ENCODE measurements at regions not wholly inside any gene's neighbourhood (a gene's known extent, or its start where the extent isn't known, plus 50 kb on each side); places are given as distances from the start of the nearest gene placed in this dataset.

DNA sequence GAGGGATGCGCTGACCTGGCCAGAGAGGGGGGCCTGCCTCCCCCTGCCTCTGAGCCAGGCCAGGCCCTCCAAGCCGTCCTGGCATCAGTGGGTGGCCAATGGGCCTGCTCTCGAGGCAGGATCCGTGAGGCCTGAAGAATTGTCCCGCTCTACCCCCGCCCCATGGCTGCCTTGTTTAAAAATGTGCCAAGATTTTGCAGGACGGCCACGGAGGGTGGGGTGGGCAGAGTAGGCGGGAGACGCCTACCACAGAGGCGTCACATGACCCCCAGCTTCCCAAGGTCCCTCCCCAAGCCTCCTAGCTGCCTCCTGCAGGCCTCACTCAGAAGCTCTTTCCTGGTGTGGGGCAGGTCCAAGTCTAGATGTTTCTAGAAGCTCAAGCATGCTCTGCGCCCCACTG is 69.5 kb downstream of the ENGASE start:
- H3K4me2 ChIP-seq (ENCODE audit: low read length), result no peak overlapping the region
- no peaks in the 10 kb centered on the region for H3K4me1 ChIP-seq (ENCODE audit: control insufficient read depth, insufficient read depth, low read length)
- H3K36me3 ChIP-seq (ENCODE audit: insufficient read depth, low read length), result no peaks in the 10 kb centered on the region
- H3K9me3 ChIP-seq (replicated peaks; ENCODE audit: low read length), result no peaks in the 10 kb centered on the region
- H3K4me3 ChIP-seq (ENCODE audit: low read length), result no peak overlapping the region
- H3K9ac ChIP-seq (ENCODE audit: low read depth, low read length), result no peak overlapping the region
- H3K27me3 ChIP-seq (ENCODE audit: control insufficient read depth, insufficient read depth, low read length), result peaks cover 56% of the 10 kb centered on the region

DNA sequence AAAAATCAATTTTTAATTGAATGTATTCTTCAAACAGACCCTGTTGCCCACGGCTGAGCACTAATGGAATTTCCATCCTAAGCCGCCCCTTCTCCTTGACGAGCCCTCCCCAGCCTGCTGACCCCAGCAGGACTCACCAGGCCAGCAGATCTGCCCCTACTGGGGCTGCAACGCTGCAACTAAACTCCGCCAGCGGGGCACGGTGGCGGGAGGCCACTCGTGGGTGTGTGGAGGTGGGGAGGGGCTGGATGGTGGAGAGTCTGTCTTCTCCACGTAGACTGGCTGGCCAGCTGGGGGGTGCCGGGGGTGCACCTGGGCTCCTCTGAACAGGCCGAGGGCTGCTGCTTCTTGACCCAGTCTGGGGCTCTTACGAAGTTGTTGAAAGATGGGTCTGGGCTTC is 67.8 kb downstream of the ENGASE start:
- H3K27me3 ChIP-seq (ENCODE audit: control insufficient read depth, insufficient read depth, low read length), result peaks cover 55% of the 10 kb centered on the region
- no peak overlapping the region for H3K4me3 ChIP-seq (ENCODE audit: low read length)
- H3K9me3 ChIP-seq (replicated peaks; ENCODE audit: low read length), result no peaks in the 10 kb centered on the region
- H3K4me1 ChIP-seq (ENCODE audit: control insufficient read depth, insufficient read depth, low read length), result no peaks in the 10 kb centered on the region
- no peak overlapping the region for H3K4me2 ChIP-seq (ENCODE audit: low read length)
- H3K36me3 ChIP-seq (ENCODE audit: insufficient read depth, low read length), result no peaks in the 10 kb centered on the region
- H3K9ac ChIP-seq (ENCODE audit: low read depth, low read length), result no peak overlapping the region

DNA sequence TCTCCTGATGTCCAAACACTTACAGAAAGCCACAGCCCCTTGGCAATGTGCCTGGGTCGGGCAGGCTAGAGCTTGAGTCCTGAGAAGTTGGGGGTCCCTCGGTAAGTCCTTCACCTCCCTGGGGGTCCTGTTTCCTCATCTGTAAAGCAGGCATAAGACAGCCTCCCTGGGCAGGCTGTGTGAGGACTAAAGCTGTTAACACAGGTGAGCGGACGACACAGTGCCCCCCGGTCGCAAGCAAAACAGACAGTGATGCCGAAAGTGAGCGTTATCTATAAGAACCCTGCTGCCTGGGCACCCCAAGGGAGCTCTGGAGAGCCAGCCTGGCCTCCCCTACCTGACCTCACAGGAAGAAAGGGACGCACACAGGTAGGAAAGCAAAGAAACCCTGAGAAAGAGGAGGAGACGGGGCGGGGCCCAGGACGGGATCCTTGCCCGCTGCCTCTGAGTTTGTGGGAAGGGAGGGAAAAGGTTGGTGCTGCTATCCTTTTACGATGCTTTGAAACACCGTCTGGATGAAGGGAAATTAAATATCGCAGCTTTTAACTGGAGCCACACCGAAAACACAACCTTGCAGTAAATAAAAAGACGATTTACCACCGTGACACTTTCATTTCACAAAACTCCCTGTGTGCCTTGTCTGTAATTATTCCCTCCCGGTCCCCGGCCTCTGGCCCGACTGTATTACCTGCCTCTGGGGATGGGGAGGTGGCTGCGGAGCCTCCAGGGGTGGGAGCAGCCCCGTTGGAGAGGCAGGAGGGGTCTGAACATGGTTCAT is 67.1 kb downstream of the ENGASE start:
- Histone ChIP-seq H3K36me3 (ENCODE audit: insufficient read depth, low read length) (no peaks in the 10 kb centered on the region), H3K9ac (ENCODE audit: low read depth, low read length) (no peak overlapping the region), H3K27me3 (ENCODE audit: control insufficient read depth, insufficient read depth, low read length) (peaks cover 57% of the 10 kb centered on the region), H3K9me3 (replicated peaks; ENCODE audit: low read length) (no peaks in the 10 kb centered on the region), H3K4me3 (ENCODE audit: low read length) (no peak overlapping the region), H3K4me2 (ENCODE audit: low read length) (no peak overlapping the region), H3K4me1 (ENCODE audit: control insufficient read depth, insufficient read depth, low read length) (no peaks in the 10 kb centered on the region)

DNA sequence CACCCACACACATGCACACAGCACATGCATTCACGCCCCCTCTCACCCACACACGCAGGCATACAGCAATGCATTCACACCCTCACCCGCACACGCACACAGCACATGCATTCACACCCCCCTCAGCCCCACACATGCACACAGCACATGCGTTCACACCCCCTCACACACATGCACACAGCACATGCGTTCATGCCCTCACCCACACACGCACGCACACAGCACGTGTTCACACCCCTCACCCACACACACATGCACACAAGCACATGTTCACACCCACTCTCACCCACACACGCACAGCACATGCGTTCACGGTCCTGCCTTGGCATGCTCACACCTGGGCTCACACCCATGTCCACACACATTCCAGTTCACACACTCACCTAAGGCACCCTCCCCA is 64.2 kb downstream of the ENGASE start:
- Histone ChIP-seq H3K27me3 (ENCODE audit: control insufficient read depth, insufficient read depth, low read length) (peaks cover 81% of the 10 kb centered on the region), H3K4me3 (ENCODE audit: low read length) (no peak overlapping the region)

DNA sequence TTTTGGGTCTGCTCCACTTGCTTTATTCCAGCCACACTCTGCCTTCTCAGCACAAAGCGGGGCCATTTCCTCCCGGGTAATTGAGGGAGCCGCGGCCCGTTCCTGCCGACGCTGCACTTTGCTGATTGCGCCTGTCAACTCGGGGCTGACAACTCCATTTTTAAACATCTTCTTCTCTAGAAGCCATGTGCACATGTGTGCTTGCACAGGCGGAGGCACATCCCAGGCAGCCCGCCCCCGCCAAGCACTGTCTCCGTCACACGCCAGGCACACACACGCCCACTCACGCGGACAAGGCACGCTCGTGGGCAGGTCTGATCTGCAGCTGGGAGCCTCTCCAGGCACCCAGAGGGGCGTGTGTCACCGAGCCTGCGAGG is 63.2 kb downstream of the ENGASE start:
- Histone ChIP-seq H3K4me3 (ENCODE audit: low read length) (no peak overlapping the region), H3K4me2 (ENCODE audit: low read length) (no peak overlapping the region), H3K9me3 (replicated peaks; ENCODE audit: low read length) (no peaks in the 10 kb centered on the region), H3K9ac (ENCODE audit: low read depth, low read length) (no peak overlapping the region), H3K27me3 (ENCODE audit: control insufficient read depth, insufficient read depth, low read length) (peaks cover 87% of the 10 kb centered on the region), H3K36me3 (ENCODE audit: insufficient read depth, low read length) (no peaks in the 10 kb centered on the region), H3K4me1 (ENCODE audit: control insufficient read depth, insufficient read depth, low read length) (no peaks in the 10 kb centered on the region)

More for the DNA sequence above, 64.2 kb downstream of the ENGASE start:
- Histone ChIP-seq H3K36me3 (ENCODE audit: insufficient read depth, low read length) (no peaks in the 10 kb centered on the region), H3K9me3 (replicated peaks; ENCODE audit: low read length) (no peaks in the 10 kb centered on the region), H3K9ac (ENCODE audit: low read depth, low read length) (no peak overlapping the region), H3K4me2 (ENCODE audit: low read length) (no peak overlapping the region), H3K4me1 (ENCODE audit: control insufficient read depth, insufficient read depth, low read length) (no peaks in the 10 kb centered on the region)

DNA sequence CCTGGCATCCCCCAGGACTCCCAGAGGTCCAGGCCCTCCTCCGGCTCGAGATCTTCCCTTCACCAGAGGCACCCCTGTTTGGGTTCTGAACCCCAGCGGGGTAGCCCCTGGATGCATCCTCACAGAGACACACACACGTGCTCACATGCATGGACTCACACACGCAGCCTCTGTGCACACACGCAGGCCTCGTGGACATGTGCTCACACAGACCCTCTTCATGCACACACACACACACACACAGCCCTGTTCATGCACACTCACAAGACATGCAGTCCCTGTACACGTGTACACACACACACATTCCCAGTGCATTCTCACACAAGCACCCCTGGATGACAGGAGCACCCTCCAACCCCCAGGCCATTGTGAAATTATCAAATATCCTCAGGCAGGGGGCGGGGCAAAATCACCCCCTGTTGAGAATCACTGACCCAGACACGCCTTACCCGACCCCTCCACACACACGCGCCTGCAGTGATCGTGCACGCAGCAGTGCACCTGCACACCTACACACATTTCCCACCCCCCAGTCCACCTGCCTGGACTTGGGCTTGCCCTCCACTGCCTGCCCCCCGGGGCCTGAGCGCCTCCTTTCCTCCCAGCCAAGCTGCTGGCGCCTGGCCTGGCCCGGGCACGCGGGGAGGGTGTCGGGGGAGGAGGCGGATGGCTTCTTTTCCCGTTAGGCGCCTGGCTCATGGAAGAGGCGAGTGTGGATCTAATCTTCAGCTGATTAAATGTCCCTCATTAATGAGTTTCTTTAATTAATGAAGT is 62.6 kb downstream of the ENGASE start:
- Histone ChIP-seq H3K36me3 (ENCODE audit: insufficient read depth, low read length) (no peaks in the 10 kb centered on the region), H3K4me2 (ENCODE audit: low read length) (no peak overlapping the region), H3K4me3 (ENCODE audit: low read length) (no peak overlapping the region), H3K4me1 (ENCODE audit: control insufficient read depth, insufficient read depth, low read length) (no peaks in the 10 kb centered on the region), H3K9me3 (replicated peaks; ENCODE audit: low read length) (no peaks in the 10 kb centered on the region), H3K9ac (ENCODE audit: low read depth, low read length) (no peak overlapping the region), H3K27me3 (ENCODE audit: control insufficient read depth, insufficient read depth, low read length) (peaks cover 83% of the 10 kb centered on the region)

- Histone ChIP-seq H3K9ac (ENCODE audit: low read depth, low read length) (no peak overlapping the region), H3K4me1 (ENCODE audit: control insufficient read depth, insufficient read depth, low read length) (no peaks in the 10 kb centered on the region), H3K4me3 (ENCODE audit: low read length) (no peak overlapping the region), H3K27me3 (ENCODE audit: control insufficient read depth, insufficient read depth, low read length) (peaks cover 77% of the 10 kb centered on the region), H3K36me3 (ENCODE audit: insufficient read depth, low read length) (no peaks in the 10 kb centered on the region), H3K9me3 (replicated peaks; ENCODE audit: low read length) (no peaks in the 10 kb centered on the region), H3K4me2 (ENCODE audit: low read length) (no peak overlapping the region)
Observed at GRCh38 chr17:79136596-79136995, 62.0 kb downstream of the ENGASE start.
